SK-N-SH (cell line): ENCODE measurements at regions not wholly inside any gene's neighbourhood (a gene's known extent, or its start where the extent isn't known, plus 50 kb on each side); places are given as distances from the start of the nearest gene placed in this dataset.
"Not testable (repeated sequence)": the region's sequence is repeated elsewhere in the genome, so short reads cannot be mapped to it uniquely, and the experiment has no call there.

Source experiments
- CTCF ChIP-seq: fragments of 200-600 bp; sonication (generic); IDR thresholded peaks from 2 replicates; pipeline ENCODE4 v1.6.1; 2017; ENCODE audit warnings: antibody characterized with exemption, mild to moderate bottlenecking, moderate library complexity
- EZH2phosphoT487 ChIP-seq: fragments of 200-600 bp; sonication (generic); IDR thresholded peaks from 2 replicates; pipeline ENCODE4 v1.6.1; 2017; ENCODE audit warnings: low read depth, mixed run types, mild to moderate bottlenecking, antibody characterized with exemption, moderate library complexity, borderline replicate concordance
- FOXJ3 ChIP-seq: sonication (generic); formaldehyde crosslinking; IDR thresholded peaks from 2 replicates; pipeline ENCODE4 v1.5.1; 2020; ENCODE audit warnings: mild to moderate bottlenecking, missing genetic modification reagents
- IRF3 ChIP-seq: fragments of 150-350 bp; IDR thresholded peaks from 2 replicates; pipeline ENCODE4 v1.6.1; 2016; ENCODE audit warnings: mild to moderate bottlenecking, low read depth, low read length
- MXI1 ChIP-seq: IDR thresholded peaks from 2 replicates; pipeline ENCODE4 v1.6.1; 2012; ENCODE audit warnings: mild to moderate bottlenecking, low read depth, low read length, improper control_type of control experiment
- POLR2AphosphoS5 ChIP-seq: IDR thresholded peaks from 2 replicates; pipeline ENCODE4 v1.6.1; 2012; ENCODE audit warnings: low read depth, low read length
- RAD21 ChIP-seq: IDR thresholded peaks from 2 replicates; pipeline ENCODE4 v1.6.1; 2012; ENCODE audit warnings: mild to moderate bottlenecking, low read length
- SIN3A ChIP-seq: IDR thresholded peaks from 2 replicates; pipeline ENCODE4 v1.6.1; 2012; ENCODE audit warnings: low read depth, mild to moderate bottlenecking, low read length, moderate library complexity, borderline replicate concordance
- SMC3 ChIP-seq: IDR thresholded peaks from 2 replicates; pipeline ENCODE4 v1.6.1; 2012; ENCODE audit warnings: low read depth, low read length, improper control_type of control experiment
- TAF1 ChIP-seq: IDR thresholded peaks from 2 replicates; pipeline ENCODE4 v1.6.1; 2012; ENCODE audit warnings: low read depth, mild to moderate bottlenecking, low read length, moderate library complexity, borderline replicate concordance
- TEAD4 ChIP-seq: IDR thresholded peaks from 2 replicates; pipeline ENCODE4 v1.4.0; 2012; ENCODE audit warnings: mild to moderate bottlenecking, borderline replicate concordance; ENCODE audit not compliant: insufficient read depth
- TF ChIP-seq, protein P1 (sequence below): IDR thresholded peaks from 2 replicates; pipeline ENCODE4 v1.6.1; 2012; ENCODE audit warnings: mild to moderate bottlenecking, low read depth, low read length, moderate library complexity

DNA sequence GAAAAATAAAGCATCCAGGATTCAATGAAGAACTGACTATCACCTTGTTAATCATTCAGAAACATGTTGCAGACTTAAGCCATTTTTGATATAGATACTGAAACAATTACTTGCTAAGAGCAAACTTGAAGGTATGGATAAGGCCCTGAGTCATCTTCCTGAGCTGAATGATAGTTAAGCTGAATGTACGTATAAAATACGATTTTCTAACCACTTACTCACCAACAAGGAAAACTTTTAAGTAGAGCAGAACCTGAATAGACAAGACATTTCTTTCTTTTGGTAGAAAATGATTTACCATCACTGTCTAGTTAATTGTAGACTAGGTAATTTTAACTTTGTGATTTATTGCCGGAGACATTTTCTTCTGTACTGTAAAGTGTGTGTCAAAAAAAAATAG is 261.2 kb downstream of the RTP5 start:
- not testable (repeated sequence) for TF ChIP-seq CTCF, EZH2phosphoT487, IRF3, SMC3, RAD21, TEAD4, MXI1, SIN3A, FOXJ3, POLR2AphosphoS5, TAF1
- TF ChIP-seq, protein P1, sequence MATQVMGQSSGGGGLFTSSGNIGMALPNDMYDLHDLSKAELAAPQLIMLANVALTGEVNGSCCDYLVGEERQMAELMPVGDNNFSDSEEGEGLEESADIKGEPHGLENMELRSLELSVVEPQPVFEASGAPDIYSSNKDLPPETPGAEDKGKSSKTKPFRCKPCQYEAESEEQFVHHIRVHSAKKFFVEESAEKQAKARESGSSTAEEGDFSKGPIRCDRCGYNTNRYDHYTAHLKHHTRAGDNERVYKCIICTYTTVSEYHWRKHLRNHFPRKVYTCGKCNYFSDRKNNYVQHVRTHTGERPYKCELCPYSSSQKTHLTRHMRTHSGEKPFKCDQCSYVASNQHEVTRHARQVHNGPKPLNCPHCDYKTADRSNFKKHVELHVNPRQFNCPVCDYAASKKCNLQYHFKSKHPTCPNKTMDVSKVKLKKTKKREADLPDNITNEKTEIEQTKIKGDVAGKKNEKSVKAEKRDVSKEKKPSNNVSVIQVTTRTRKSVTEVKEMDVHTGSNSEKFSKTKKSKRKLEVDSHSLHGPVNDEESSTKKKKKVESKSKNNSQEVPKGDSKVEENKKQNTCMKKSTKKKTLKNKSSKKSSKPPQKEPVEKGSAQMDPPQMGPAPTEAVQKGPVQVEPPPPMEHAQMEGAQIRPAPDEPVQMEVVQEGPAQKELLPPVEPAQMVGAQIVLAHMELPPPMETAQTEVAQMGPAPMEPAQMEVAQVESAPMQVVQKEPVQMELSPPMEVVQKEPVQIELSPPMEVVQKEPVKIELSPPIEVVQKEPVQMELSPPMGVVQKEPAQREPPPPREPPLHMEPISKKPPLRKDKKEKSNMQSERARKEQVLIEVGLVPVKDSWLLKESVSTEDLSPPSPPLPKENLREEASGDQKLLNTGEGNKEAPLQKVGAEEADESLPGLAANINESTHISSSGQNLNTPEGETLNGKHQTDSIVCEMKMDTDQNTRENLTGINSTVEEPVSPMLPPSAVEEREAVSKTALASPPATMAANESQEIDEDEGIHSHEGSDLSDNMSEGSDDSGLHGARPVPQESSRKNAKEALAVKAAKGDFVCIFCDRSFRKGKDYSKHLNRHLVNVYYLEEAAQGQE: not testable (repeated sequence)
